Keratinocyte (primary cell): ENCODE measurements at regions not wholly inside any gene's neighbourhood (a gene's known extent, or its start where the extent isn't known, plus 50 kb on each side); places are given as distances from the start of the nearest gene placed in this dataset.

Experiments
- DNase-seq: peaks from one replicate; pipeline ENCODE4 v3.0.0-alpha.2; 2011; ENCODE audit warnings: low read depth, missing footprints, low spot score
- FAIRE-seq: peaks from 2 replicates; lab custom pipeline; 2011; peaks lifted over from hg19 to GRCh38; lab: Jason Lieb, UNC
- H2AFZ ChIP-seq: 2 replicates; pipeline ENCODE4 v1.6.0; 2012; ENCODE audit warnings: low read length, control low read depth, inconsistent platforms; ENCODE audit not compliant: control insufficient read depth
- H3K27ac ChIP-seq: 2 replicates; pipeline ENCODE4 v1.5.1; 2011; ENCODE audit warnings: low read length; ENCODE audit not compliant: control insufficient read depth, insufficient read depth
- H3K27me3 ChIP-seq: 3 replicates; pipeline ENCODE4 v1.6.0; 2011; ENCODE audit warnings: low read length; ENCODE audit not compliant: control insufficient read depth, insufficient read depth; ENCODE audit errors: extremely low read depth
- H3K36me3 ChIP-seq, 2 experiments: 2 replicates in 1 of 2; 3 replicates in 1 of 2; pipeline ENCODE4 v1.5.1; 2011; ENCODE audit warnings: low read length in 2 of 2, mild to moderate bottlenecking in 1 of 2; ENCODE audit not compliant: control insufficient read depth in 2 of 2, insufficient read depth in 2 of 2; ENCODE audit errors: extremely low read depth in 1 of 2
- H3K4me1 ChIP-seq: 3 replicates; pipeline ENCODE4 v1.5.1; 2011; ENCODE audit warnings: low read length; ENCODE audit not compliant: control insufficient read depth, insufficient read depth; ENCODE audit errors: extremely low read depth
- H3K4me2 ChIP-seq: 3 replicates; pipeline ENCODE4 v1.6.0; 2011; ENCODE audit warnings: low read depth, low read length; ENCODE audit not compliant: control insufficient read depth, insufficient read depth; ENCODE audit errors: extremely low read depth
- H3K4me3 ChIP-seq, 3 experiments: fragments of 200-600 bp in 1 of 3; sonication (generic) in 1 of 3; 2 replicates in 2 of 3; 3 replicates in 1 of 3; pipeline ENCODE4 v1.5.1; 2011 to 2016; ENCODE audit warnings: low read length in 3 of 3, mild to moderate bottlenecking in 3 of 3, control low read depth in 2 of 3, inconsistent platforms in 1 of 3, low read depth in 1 of 3, mixed read lengths in 1 of 3, mixed run types in 1 of 3, moderate library complexity in 1 of 3; ENCODE audit not compliant: control insufficient read depth in 2 of 3, insufficient read depth in 2 of 3; ENCODE audit errors: extremely low read depth in 1 of 3
- H3K79me2 ChIP-seq: 2 replicates; pipeline ENCODE4 v1.6.0; 2012; ENCODE audit warnings: low read length; ENCODE audit not compliant: control insufficient read depth, insufficient read depth
- H3K9ac ChIP-seq: 3 replicates; pipeline ENCODE4 v1.6.0; 2011; ENCODE audit warnings: low read length; ENCODE audit not compliant: control insufficient read depth, insufficient read depth; ENCODE audit errors: extremely low read depth
- H3K9me1 ChIP-seq: 3 replicates; pipeline ENCODE4 v1.6.0; 2011; ENCODE audit warnings: low read length; ENCODE audit not compliant: control insufficient read depth, insufficient read depth; ENCODE audit errors: extremely low read depth
- H3K9me3 ChIP-seq: 2 replicates; pipeline ENCODE4 v1.5.1; 2012; ENCODE audit warnings: low read depth, low read length; ENCODE audit not compliant: control insufficient read depth
- H4K20me1 ChIP-seq: 3 replicates; pipeline ENCODE4 v1.6.0; 2011; ENCODE audit warnings: low read length; ENCODE audit not compliant: control insufficient read depth, insufficient read depth; ENCODE audit errors: extremely low read depth
- EZH2 ChIP-seq: IDR thresholded peaks from one replicate; pipeline ENCODE4 v1.6.1; 2012; ENCODE audit warnings: inconsistent platforms, mild to moderate bottlenecking, low read length, moderate library complexity
- dilution Hi-C: fragments of 300-500 bp; cut with MboI; formaldehyde crosslinking; loops from one replicate; pipeline ENCODE4 v1.7.0; 2020; ENCODE audit warnings: low sequenced_read_pairs; ENCODE audit not compliant: extremely low pct_ligation_motif_present
- TF ChIP-seq, protein P1 (sequence below), 3 experiments: IDR thresholded peaks in 1 of 3; conservative IDR thresholded peaks in 1 of 3; optimal IDR thresholded peaks in 1 of 3; 2 replicates in 2 of 3; 3 replicates in 1 of 3; pipeline versions ENCODE3 to v1.5.1; 2011; ENCODE audit warnings: low read length in 3 of 3, mild to moderate bottlenecking in 3 of 3, moderate library complexity in 2 of 3, control low read depth in 1 of 3, inconsistent platforms in 1 of 3; ENCODE audit not compliant: insufficient read depth in 2 of 3; ENCODE audit errors: extremely low read depth in 1 of 3

DNA sequence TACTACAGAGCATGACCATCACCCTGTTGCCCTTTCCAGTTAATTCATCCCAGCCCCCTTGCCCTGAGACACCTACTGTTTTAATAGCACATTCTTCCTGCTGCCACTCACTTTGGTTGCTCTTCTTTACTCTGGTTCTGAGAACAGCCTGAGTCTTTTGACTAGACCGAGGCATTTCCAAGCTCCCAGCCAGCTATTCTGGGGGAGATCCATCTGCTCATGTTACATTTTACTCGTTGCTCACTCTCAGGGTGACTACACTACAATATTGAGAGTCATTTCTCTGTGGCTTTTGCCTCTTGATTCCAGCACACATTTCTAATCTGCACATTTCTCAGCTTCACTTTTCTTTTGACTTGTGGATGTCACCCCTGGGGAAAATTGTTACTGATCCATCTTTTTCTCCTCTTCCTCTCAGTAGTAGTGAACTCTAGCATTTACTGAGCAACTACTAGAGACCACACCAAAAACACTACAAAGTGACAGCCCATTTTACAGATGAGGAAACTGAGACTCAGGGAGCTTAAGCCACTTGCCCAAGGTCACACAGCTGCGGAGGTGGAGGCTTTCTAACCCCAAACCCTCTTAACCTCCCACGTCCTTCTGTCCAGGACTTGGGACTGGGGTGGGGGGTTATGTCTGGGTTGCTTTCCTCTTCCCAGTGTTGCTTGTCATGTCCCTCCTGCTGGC lies 117.8 kb downstream of the C11orf91 start:
- no peaks in the 10 kb centered on the region for H3K9me1 ChIP-seq
- no peaks in the 10 kb centered on the region for H3K36me3 ChIP-seq
- dilution Hi-C loops: no loop called here
- no peak overlapping the region for H3K27ac ChIP-seq
- no peak for TF ChIP-seq EZH2
- TF ChIP-seq, protein P1, sequence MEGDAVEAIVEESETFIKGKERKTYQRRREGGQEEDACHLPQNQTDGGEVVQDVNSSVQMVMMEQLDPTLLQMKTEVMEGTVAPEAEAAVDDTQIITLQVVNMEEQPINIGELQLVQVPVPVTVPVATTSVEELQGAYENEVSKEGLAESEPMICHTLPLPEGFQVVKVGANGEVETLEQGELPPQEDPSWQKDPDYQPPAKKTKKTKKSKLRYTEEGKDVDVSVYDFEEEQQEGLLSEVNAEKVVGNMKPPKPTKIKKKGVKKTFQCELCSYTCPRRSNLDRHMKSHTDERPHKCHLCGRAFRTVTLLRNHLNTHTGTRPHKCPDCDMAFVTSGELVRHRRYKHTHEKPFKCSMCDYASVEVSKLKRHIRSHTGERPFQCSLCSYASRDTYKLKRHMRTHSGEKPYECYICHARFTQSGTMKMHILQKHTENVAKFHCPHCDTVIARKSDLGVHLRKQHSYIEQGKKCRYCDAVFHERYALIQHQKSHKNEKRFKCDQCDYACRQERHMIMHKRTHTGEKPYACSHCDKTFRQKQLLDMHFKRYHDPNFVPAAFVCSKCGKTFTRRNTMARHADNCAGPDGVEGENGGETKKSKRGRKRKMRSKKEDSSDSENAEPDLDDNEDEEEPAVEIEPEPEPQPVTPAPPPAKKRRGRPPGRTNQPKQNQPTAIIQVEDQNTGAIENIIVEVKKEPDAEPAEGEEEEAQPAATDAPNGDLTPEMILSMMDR (optimal IDR thresholded peaks at IDR 0.05 in 1 of 3, IDR thresholded peaks at IDR 0.05 in 1 of 3, conservative IDR thresholded peaks at IDR 0.05 in 1 of 3; ENCODE audit: extremely low read depth in 1 of 3, insufficient read depth in 2 of 3, low read length in 3 of 3): no peak
- H3K4me3 ChIP-seq: no peak overlapping the region
- no peak overlapping the region for H2AFZ ChIP-seq
- H3K27me3 ChIP-seq: no peaks in the 10 kb centered on the region
- no peak for DNase-seq
- H4K20me1 ChIP-seq: no peaks in the 10 kb centered on the region
- FAIRE-seq: no peak
- no peak overlapping the region for H3K9ac ChIP-seq
- no peaks in the 10 kb centered on the region for H3K79me2 ChIP-seq
- no peak overlapping the region for H3K4me2 ChIP-seq
- no peaks in the 10 kb centered on the region for H3K4me1 ChIP-seq
- H3K9me3 ChIP-seq: no peaks in the 10 kb centered on the region

DNA sequence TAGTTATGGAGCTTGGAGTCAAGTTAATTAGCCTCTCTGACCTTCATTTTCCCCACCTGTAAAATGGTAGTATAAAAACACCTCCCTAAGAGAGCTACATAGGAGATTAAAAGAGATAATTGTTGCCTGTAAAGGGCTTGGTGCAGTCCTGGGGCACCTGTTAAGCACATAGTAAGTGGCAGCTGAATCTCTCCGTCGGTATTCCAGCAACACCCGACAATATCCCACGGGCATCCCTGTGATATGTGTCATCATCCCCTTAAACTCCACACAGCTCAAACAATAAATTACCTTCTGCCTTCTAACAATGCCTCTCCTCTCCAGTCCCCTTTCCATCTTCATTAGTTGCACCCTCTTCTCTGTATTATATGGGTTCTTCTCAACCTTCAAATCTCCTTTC lies 121.5 kb downstream of the C11orf91 start:
- DNase-seq: no peak
- Histone ChIP-seq H3K9me3 (no peaks in the 10 kb centered on the region), H3K79me2 (no peaks in the 10 kb centered on the region), H4K20me1 (no peaks in the 10 kb centered on the region), H3K4me2 (no peak overlapping the region), H3K4me3 (no peak overlapping the region), H3K4me1 (no peaks in the 10 kb centered on the region), H3K36me3 (no peaks in the 10 kb centered on the region), H3K27me3 (no peaks in the 10 kb centered on the region), H3K9ac (no peak overlapping the region), H3K27ac (no peak overlapping the region), H3K9me1 (no peaks in the 10 kb centered on the region), H2AFZ (no peak overlapping the region)
- no peak for TF ChIP-seq EZH2
- TF ChIP-seq, protein P1 (optimal IDR thresholded peaks at IDR 0.05 in 1 of 3, IDR thresholded peaks at IDR 0.05 in 1 of 3, conservative IDR thresholded peaks at IDR 0.05 in 1 of 3; ENCODE audit: extremely low read depth in 1 of 3, insufficient read depth in 2 of 3, low read length in 3 of 3): no peak
- no peak for FAIRE-seq
- dilution Hi-C loops: no loop called here
